Loucy (cell line): ENCODE measurements at regions not wholly inside any gene's neighbourhood (a gene's known extent, or its start where the extent isn't known, plus 50 kb on each side); places are given as distances from the start of the nearest gene placed in this dataset.

Source experiments
- H2AFZ ChIP-seq: fragments of 200-600 bp; sonication (generic); 2 replicates; pipeline ENCODE4 v1.6.0; 2016; ENCODE audit warnings: antibody characterized with exemption, mild to moderate bottlenecking, low read length, moderate library complexity
- H3F3A ChIP-seq: fragments of 200-600 bp; 2 replicates; pipeline ENCODE4 v1.6.0; 2016; ENCODE audit warnings: antibody characterized with exemption, low read depth, mild to moderate bottlenecking
- H3K27me3 ChIP-seq: fragments of 200-600 bp; sonication (generic); 2 replicates; pipeline ENCODE4 v1.6.1; 2014; ENCODE audit warnings: low read length, mild to moderate bottlenecking; ENCODE audit not compliant: insufficient read depth, poor library complexity, severe bottlenecking
- H3K36me3 ChIP-seq: fragments of 200-600 bp; sonication (generic); 2 replicates; pipeline ENCODE4 v1.6.1; 2016; ENCODE audit warnings: low read length; ENCODE audit not compliant: insufficient read depth
- H3K4me1 ChIP-seq: fragments of 200-600 bp; sonication (generic); 2 replicates; pipeline ENCODE4 v1.5.1; 2014; ENCODE audit warnings: low read length, mild to moderate bottlenecking; ENCODE audit not compliant: insufficient read depth, poor library complexity, severe bottlenecking
- H3K4me2 ChIP-seq: fragments of 200-600 bp; sonication (generic); 2 replicates; pipeline ENCODE4 v1.6.0; 2014; ENCODE audit warnings: antibody characterized with exemption, low read length, low read depth, mild to moderate bottlenecking; ENCODE audit not compliant: poor library complexity, severe bottlenecking
- H3K4me3 ChIP-seq: fragments of 200-600 bp; sonication (generic); 2 replicates; pipeline ENCODE4 v1.5.1; 2014; ENCODE audit warnings: low read length, mild to moderate bottlenecking, mixed read lengths; ENCODE audit not compliant: poor library complexity, severe bottlenecking
- H3K79me2 ChIP-seq: fragments of 200-600 bp; sonication (generic); 2 replicates; pipeline ENCODE4 v1.6.1; 2014; ENCODE audit warnings: low read length; ENCODE audit not compliant: insufficient read depth
- H3K9ac ChIP-seq: fragments of 200-600 bp; sonication (generic); 2 replicates; pipeline ENCODE4 v1.6.0; 2014; ENCODE audit warnings: mild to moderate bottlenecking, low read depth, low read length, moderate library complexity; ENCODE audit not compliant: poor library complexity, severe bottlenecking
- H3K9me2 ChIP-seq: fragments of 200-600 bp; sonication (generic); replicated peaks from 2 replicates; pipeline ENCODE4 v1.6.1; 2016; ENCODE audit warnings: low read depth, low read length, mixed read lengths
- H3K9me3 ChIP-seq: fragments of 200-600 bp; sonication (generic); 2 replicates; pipeline ENCODE4 v1.6.1; 2014; ENCODE audit warnings: mild to moderate bottlenecking, antibody characterized with exemption, low read length, low read depth; ENCODE audit not compliant: insufficient read depth
- H4K20me1 ChIP-seq: fragments of 200-600 bp; sonication (generic); 2 replicates; pipeline ENCODE4 v1.6.0; 2014; ENCODE audit warnings: antibody characterized with exemption, low read length, mild to moderate bottlenecking; ENCODE audit not compliant: insufficient read depth, poor library complexity, severe bottlenecking
- CTCF ChIP-seq: fragments of 200-600 bp; sonication (generic); conservative IDR thresholded peaks from 2 replicates; pipeline ENCODE4 v1.5.1; 2014; ENCODE audit warnings: mild to moderate bottlenecking, antibody characterized with exemption, low read length
- EZH2phosphoT487 ChIP-seq: fragments of 200-600 bp; IDR thresholded peaks from 2 replicates; pipeline ENCODE4 v1.6.1; 2018; ENCODE audit warnings: antibody characterized with exemption, mild to moderate bottlenecking, moderate library complexity, borderline replicate concordance

- no peaks in the 10 kb centered on the region for H3K4me1 ChIP-seq
- peaks cover 4% of the 10 kb centered on the region; the same call in 1 of the 2 replicates for H3K9me3 ChIP-seq
- H3K4me2 ChIP-seq, result no peak overlapping the region
- H2AFZ ChIP-seq, result no peak overlapping the region
- TF ChIP-seq CTCF, result no peak
- no peak for TF ChIP-seq EZH2phosphoT487
- H3K4me3 ChIP-seq, result no peak overlapping the region
- no peak overlapping the region for H3K9ac ChIP-seq
- no peaks in the 10 kb centered on the region for H3K36me3 ChIP-seq
- no peaks in the 10 kb centered on the region for H3K27me3 ChIP-seq
- no peaks in the 10 kb centered on the region for H3K9me2 ChIP-seq
- H4K20me1 ChIP-seq, result no peaks in the 10 kb centered on the region
- no peaks in the 10 kb centered on the region for H3K79me2 ChIP-seq
- no peaks in the 10 kb centered on the region for H3F3A ChIP-seq
Measured at GRCh38 chr4:186858355-186858754, 134.7 kb upstream of the FAT1 start.

DNA sequence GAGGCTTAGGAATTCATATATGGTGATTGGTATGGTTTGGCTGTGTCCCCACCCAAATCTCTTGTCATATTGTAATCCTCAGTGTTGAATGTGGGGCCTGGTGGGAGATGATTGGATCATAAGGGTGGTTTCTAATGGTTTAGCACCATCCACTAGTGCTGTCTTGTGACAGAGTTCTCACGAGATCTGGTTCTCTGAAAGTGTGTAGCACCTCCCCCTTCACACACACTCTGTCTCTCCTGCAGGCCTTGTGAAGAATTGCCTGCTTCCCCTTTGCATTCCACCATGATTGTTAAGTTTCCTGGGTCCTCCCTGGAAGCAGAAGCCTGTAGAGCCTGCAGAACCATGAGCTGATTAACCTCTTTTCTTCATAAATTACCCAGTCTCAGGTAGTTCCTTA, 135.8 kb upstream of the FAT1 start:
- no peaks in the 10 kb centered on the region for H3F3A ChIP-seq
- no peak for TF ChIP-seq CTCF
- no peak for TF ChIP-seq EZH2phosphoT487
- no peaks in the 10 kb centered on the region for H3K9me2 ChIP-seq
- no peak overlapping the region for H3K4me2 ChIP-seq
- no peak overlapping the region for H3K4me3 ChIP-seq
- H3K9me3 ChIP-seq, result peaks cover 4% of the 10 kb centered on the region; the same call in 1 of the 2 replicates
- H3K4me1 ChIP-seq, result no peaks in the 10 kb centered on the region
- H3K27me3 ChIP-seq, result no peaks in the 10 kb centered on the region
- H4K20me1 ChIP-seq, result no peaks in the 10 kb centered on the region
- no peaks in the 10 kb centered on the region for H3K79me2 ChIP-seq
- no peaks in the 10 kb centered on the region for H3K36me3 ChIP-seq
- no peak overlapping the region for H2AFZ ChIP-seq
- H3K9ac ChIP-seq, result no peak overlapping the region

- Histone ChIP-seq H3F3A (no peaks in the 10 kb centered on the region), H3K9ac (no peak overlapping the region), H3K4me3 (no peak overlapping the region), H3K36me3 (no peaks in the 10 kb centered on the region), H3K4me1 (no peaks in the 10 kb centered on the region), H3K9me3 (peaks cover 4% of the 10 kb centered on the region; the same call in 1 of the 2 replicates), H3K4me2 (no peak overlapping the region), H3K9me2 (no peaks in the 10 kb centered on the region), H3K79me2 (no peaks in the 10 kb centered on the region), H2AFZ (no peak overlapping the region), H3K27me3 (no peaks in the 10 kb centered on the region), H4K20me1 (no peaks in the 10 kb centered on the region)
- TF ChIP-seq CTCF (no peak), EZH2phosphoT487 (no peak)
Measured at GRCh38 chr4:186861317-186861716, 137.7 kb upstream of the FAT1 start.
